Naive thymus-derived CD4-positive, alpha-beta T cell (primary cell): ENCODE measurements at regions not wholly inside any gene's neighbourhood (a gene's known extent, or its start where the extent isn't known, plus 50 kb on each side); places are given as distances from the start of the nearest gene placed in this dataset.

Source experiments
- ATAC-seq: fragments of 150-1000 bp; cut with Tn5 transposase; 2 replicates; pipeline ENCODE4 v1.10.0; 2021; ENCODE audit warnings: mild to moderate bottlenecking, moderate library complexity
- CTCF ChIA-PET: fragments of 350-600 bp; sonication (Branson Sonifier 250); formaldehyde crosslinking; loops from one replicate; lab custom pipeline; 2021; ENCODE audit warnings: antibody characterized with exemption; lab: Charles Lee
- POLR2A ChIA-PET: fragments of 350-600 bp; sonication (Branson Sonifier 250); formaldehyde crosslinking; loops from one replicate; lab custom pipeline; 2021; ENCODE audit warnings: antibody characterized with exemption, inconsistent platforms; lab: Charles Lee
- DNase-seq, 9 donors: peaks; one replicate each; pipeline versions ENCODE4 v3.0.0 to v3.0.0-alpha.2; 2020 to 2022; ENCODE audit warnings: mixed read lengths in 1 of 9
- H3K27ac ChIP-seq: one replicate; pipeline ENCODE4 v1.7.0; 2013; ENCODE audit warnings: mild to moderate bottlenecking, low read depth, low read length, moderate library complexity
- H3K27me3 ChIP-seq, 2 donors: one replicate each; pipeline ENCODE4 v1.7.0; 2013; ENCODE audit warnings: low read length in 2 of 2, mild to moderate bottlenecking in 2 of 2, moderate library complexity in 2 of 2; ENCODE audit not compliant: control insufficient read depth in 2 of 2, insufficient read depth in 2 of 2
- H3K36me3 ChIP-seq, 3 experiments: 1 replicate in 2 of 3; 2 replicates in 1 of 3; pipeline ENCODE4 v1.7.0; 2013; ENCODE audit warnings: low read length in 3 of 3, mild to moderate bottlenecking in 3 of 3, moderate library complexity in 1 of 3; ENCODE audit not compliant: insufficient read depth in 3 of 3, control insufficient read depth in 2 of 3
- H3K4me1 ChIP-seq, 2 donors: one replicate each; pipeline ENCODE4 v1.7.0; 2013; ENCODE audit warnings: low read length in 2 of 2, mild to moderate bottlenecking in 2 of 2, moderate library complexity in 1 of 2; ENCODE audit not compliant: control insufficient read depth in 2 of 2, insufficient read depth in 2 of 2
- H3K4me3 ChIP-seq: 2 replicates; pipeline ENCODE4 v1.7.0; 2013; ENCODE audit warnings: mild to moderate bottlenecking, low read length
- H3K9me3 ChIP-seq, 3 experiments: 1 replicate in 2 of 3; 2 replicates in 1 of 3; pipeline ENCODE4 v1.7.0; 2013; ENCODE audit warnings: low read length in 3 of 3; ENCODE audit not compliant: control insufficient read depth in 2 of 3
- H3K27ac Mint-ChIP-seq, 9 donors: one replicate each; pipeline ENCODE4 v1.8.0; 2020 to 2022; ENCODE audit warnings: mixed read lengths in 9 of 9, mild to moderate bottlenecking in 8 of 9, moderate library complexity in 5 of 9, inconsistent platforms in 2 of 9
- H3K27me3 Mint-ChIP-seq, 5 donors: one replicate each; pipeline ENCODE4 v1.8.0; 2021 to 2022; ENCODE audit warnings: mixed read lengths in 5 of 5, mild to moderate bottlenecking in 1 of 5
- H3K36me3 Mint-ChIP-seq, 5 donors: one replicate each; pipeline ENCODE4 v1.8.0; 2020 to 2022; ENCODE audit warnings: mixed read lengths in 5 of 5, mild to moderate bottlenecking in 3 of 5, inconsistent platforms in 1 of 5
- H3K4me1 Mint-ChIP-seq, 7 donors: one replicate each; pipeline ENCODE4 v1.8.0; 2020 to 2022; ENCODE audit warnings: mixed read lengths in 7 of 7, mild to moderate bottlenecking in 3 of 7, inconsistent platforms in 1 of 7
- H3K4me3 Mint-ChIP-seq, 10 donors: one replicate each; pipeline ENCODE4 v1.8.0; 2020 to 2022; ENCODE audit warnings: mild to moderate bottlenecking in 10 of 10, mixed read lengths in 10 of 10, moderate library complexity in 6 of 10, inconsistent platforms in 2 of 10
- H3K9me3 Mint-ChIP-seq, 11 donors: one replicate each; pipeline ENCODE4 v1.8.0; 2020 to 2022; ENCODE audit warnings: mixed read lengths in 11 of 11, mild to moderate bottlenecking in 4 of 11, inconsistent platforms in 1 of 11, moderate library complexity in 1 of 11
- intact Hi-C, 2 donors: fragments of 100-400 bp; cut with micrococcal nuclease; formaldehyde crosslinking; loops; one replicate each; pipeline ENCODE4 v1.15.1; 2023

DNA sequence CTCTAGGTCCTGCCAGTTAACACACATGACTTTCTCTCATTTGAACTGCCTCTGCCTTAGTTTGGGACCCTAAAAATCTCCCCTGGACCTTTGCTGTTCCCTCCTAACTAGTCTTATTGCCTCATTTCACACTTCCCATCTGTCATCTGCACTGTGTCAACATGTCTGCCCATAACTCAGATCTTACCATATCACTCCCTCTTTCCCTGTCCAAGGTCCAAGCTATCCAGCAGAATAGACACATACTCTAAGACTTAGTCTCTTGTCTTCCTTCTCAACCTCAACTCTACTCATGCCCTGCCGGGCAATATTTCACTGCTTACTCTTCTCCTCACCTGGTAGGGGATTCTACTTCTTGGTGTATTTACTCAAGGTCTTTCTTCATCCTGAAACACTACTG lies 79.5 kb upstream of the DAB1 start:
- Histone ChIP-seq H3K4me1 (no peaks in the 10 kb centered on the region), H3K4me3 (no peak overlapping the region), H3K9me3 (no peaks in the 10 kb centered on the region), H3K27ac (no peak overlapping the region), H3K36me3 (no peaks in the 10 kb centered on the region), H3K27me3 (no peaks in the 10 kb centered on the region)
- Mint-ChIP-seq H3K4me1 (no peaks in the 10 kb centered on the region), H3K27me3 (peaks cover 0 to 15% (median 3%) of the 10 kb centered on the region in 5 donors), H3K9me3 (peaks cover 0 to 13% (median 3%) of the 10 kb centered on the region in 11 donors), H3K27ac (no peak overlapping the region), H3K36me3 (peaks cover 0 to 13% (median 0%) of the 10 kb centered on the region in 5 donors), H3K4me3 (no peak overlapping the region)
- POLR2A ChIA-PET, result no interaction called here
- no peak for ATAC-seq
- intact Hi-C loops, result no loop called here
- no peak for DNase-seq
- CTCF ChIA-PET, result interaction anchor here (0.6 kb wide), 1 partner anchor 988 kb away, joined by 3 read pairs; no protein-coding TSS in a partner anchor

DNA sequence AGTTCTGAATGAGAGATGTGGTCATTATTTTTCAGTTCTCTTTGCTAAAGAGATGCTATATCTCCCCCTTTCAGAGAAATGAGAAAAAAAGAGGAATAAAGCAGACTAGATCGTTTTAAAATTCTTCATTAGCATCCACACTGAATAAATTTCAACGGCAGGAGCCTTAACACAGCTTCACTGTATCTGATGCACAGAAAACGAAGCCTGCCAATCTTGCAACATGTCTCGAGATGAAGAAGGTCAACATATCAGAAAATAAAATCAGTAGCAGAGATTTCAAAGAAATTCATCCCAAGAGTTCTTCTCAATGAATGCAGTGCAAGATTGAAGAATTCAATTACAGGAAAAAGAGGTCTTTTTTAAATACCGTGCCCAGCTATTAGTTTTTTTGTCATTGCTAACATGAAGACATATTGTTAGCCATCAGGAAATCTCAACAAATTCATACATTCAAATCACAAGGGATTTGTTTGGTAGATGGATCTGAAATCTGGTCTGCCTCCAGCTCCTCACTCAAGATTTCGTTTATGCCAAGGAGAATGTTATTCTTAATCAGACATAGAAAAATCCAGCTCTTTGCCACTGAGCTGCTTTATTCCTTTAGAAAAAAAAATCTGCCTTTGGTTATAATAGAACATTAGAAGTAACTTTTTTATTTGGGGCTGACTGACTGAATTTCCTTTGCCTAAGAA lies 76.4 kb upstream of the DAB1 start:
- no peaks in the 10 kb centered on the region for H3K4me1 ChIP-seq
- H3K4me3 Mint-ChIP-seq, result no peak overlapping the region
- peaks cover 0 to 10% (median 0%) of the 10 kb centered on the region in 5 donors for H3K27me3 Mint-ChIP-seq
- H3K27ac Mint-ChIP-seq, result no peak overlapping the region
- H3K4me3 ChIP-seq, result no peak overlapping the region
- intact Hi-C loops, result no loop called here
- H3K4me1 Mint-ChIP-seq, result no peaks in the 10 kb centered on the region
- no peak for DNase-seq
- H3K36me3 Mint-ChIP-seq, result peaks cover 0 to 6% (median 0%) of the 10 kb centered on the region in 5 donors
- no peak overlapping the region for H3K27ac ChIP-seq
- no peaks in the 10 kb centered on the region for H3K27me3 ChIP-seq
- no peak for ATAC-seq
- no peaks in the 10 kb centered on the region for H3K9me3 ChIP-seq
- CTCF ChIA-PET, result no interaction called here
- POLR2A ChIA-PET, result no interaction called here
- H3K36me3 ChIP-seq, result no peaks in the 10 kb centered on the region
- H3K9me3 Mint-ChIP-seq, result peaks cover 0 to 12% (median 4%) of the 10 kb centered on the region in 11 donors

GRCh38 chr1:57494530-57495079 lies 70.7 kb upstream of the DAB1 start:
- no peaks in the 10 kb centered on the region for H3K36me3 ChIP-seq
- POLR2A ChIA-PET, result no interaction called here

DNA sequence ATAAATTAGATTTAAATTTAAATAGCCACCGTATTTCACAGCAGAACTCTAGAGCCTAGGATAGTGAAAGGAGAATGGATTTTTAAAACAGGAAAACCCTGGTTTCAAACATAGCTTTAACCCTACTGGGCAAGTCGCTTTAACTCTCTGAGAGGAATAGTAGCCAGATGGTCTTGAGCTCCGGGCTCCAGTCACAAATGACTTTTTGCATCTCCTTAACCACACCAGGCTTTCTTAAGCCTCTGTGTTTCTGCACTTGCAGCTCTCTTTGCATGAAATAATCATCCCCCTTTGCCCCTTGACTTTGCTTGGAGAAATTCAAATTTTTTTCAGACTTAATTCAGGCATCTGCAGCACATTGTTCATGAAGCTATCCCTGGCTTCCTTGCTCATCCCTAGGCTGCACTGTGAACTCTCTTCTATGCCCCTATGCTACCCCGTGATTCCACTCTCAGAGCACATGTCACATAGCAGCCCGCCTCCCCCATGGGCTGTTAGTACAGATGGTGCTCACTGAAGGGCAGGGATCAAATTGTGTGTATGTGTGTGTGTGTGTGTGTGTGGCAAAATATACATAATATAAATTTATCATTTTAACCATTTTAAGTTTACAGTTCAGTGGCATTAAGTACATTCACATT lies 68.8 kb upstream of the DAB1 start:
- H3K27ac ChIP-seq, result no peak overlapping the region
- Mint-ChIP-seq H3K4me3 (no peak overlapping the region), H3K27ac (no peak overlapping the region), H3K9me3 (peaks cover 0 to 7% (median 0%) of the 10 kb centered on the region in 11 donors), H3K36me3 (no peaks in the 10 kb centered on the region), H3K4me1 (no peaks in the 10 kb centered on the region), H3K27me3 (peaks cover 0 to 5% (median 0%) of the 10 kb centered on the region in 5 donors)
- POLR2A ChIA-PET, result no interaction called here
- CTCF ChIA-PET, result no interaction called here
- no peaks in the 10 kb centered on the region for H3K36me3 ChIP-seq
- ATAC-seq, result no peak
- no peaks in the 10 kb centered on the region for H3K27me3 ChIP-seq
- H3K4me1 ChIP-seq, result no peaks in the 10 kb centered on the region
- H3K9me3 ChIP-seq, result no peaks in the 10 kb centered on the region
- no peak for DNase-seq
- intact Hi-C loops, result no loop called here
- H3K4me3 ChIP-seq, result no peak overlapping the region

More at GRCh38 chr1:57494530-57495079, 70.7 kb upstream of the DAB1 start:
- H3K27me3 ChIP-seq, result no peaks in the 10 kb centered on the region
- Mint-ChIP-seq H3K4me3 (no peak overlapping the region), H3K4me1 (no peaks in the 10 kb centered on the region), H3K27me3 (peaks cover 0 to 14% (median 4%) of the 10 kb centered on the region in 5 donors), H3K27ac (no peak overlapping the region), H3K36me3 (peaks cover 0 to 6% (median 0%) of the 10 kb centered on the region in 5 donors), H3K9me3 (peaks cover 0 to 8% (median 4%) of the 10 kb centered on the region in 11 donors)
- no peak overlapping the region for H3K4me3 ChIP-seq
- intact Hi-C loops, result no loop called here
- H3K9me3 ChIP-seq, result no peaks in the 10 kb centered on the region
- ATAC-seq, result no peak
- CTCF ChIA-PET, result no interaction called here
- no peak overlapping the region for H3K27ac ChIP-seq
- no peak for DNase-seq
- no peaks in the 10 kb centered on the region for H3K4me1 ChIP-seq

DNA sequence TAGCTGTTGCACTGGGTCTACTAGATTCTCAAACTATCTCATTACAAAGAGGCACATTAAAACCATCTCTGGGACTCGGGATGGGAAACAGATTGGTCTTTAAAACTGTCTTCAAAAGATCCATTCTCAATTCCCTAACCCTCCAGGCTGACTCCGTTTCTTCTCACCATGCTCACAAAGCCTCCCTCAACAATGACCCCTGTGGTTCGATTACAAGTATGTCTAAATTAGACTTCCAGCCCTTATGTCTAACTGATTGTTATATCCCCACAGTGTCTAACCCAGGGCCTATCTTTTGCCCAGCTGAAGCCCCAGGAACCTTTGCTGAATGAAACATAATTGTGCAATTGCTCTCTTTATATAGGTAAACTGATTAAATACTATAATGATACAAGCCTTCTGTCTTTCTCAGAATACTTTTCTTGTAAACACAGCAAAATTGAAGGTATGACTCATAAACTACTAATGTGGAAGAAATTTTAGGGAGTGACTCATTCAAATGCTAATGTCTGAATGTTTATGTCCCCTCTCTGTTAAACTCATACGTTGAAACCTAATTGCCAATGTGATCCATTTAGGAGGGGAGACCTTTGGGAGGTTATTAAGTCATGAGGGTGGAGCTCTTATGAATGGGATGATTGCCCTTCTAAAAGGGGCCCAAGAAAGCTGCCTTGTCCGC lies 65.6 kb upstream of the DAB1 start:
- intact Hi-C loops, result no loop called here
- Histone ChIP-seq H3K36me3 (no peaks in the 10 kb centered on the region), H3K4me3 (no peak overlapping the region), H3K4me1 (no peaks in the 10 kb centered on the region), H3K9me3 (no peaks in the 10 kb centered on the region), H3K27ac (no peak overlapping the region), H3K27me3 (no peaks in the 10 kb centered on the region)
- POLR2A ChIA-PET, result no interaction called here
- CTCF ChIA-PET, result no interaction called here
- Mint-ChIP-seq H3K4me3 (no peak overlapping the region), H3K4me1 (no peaks in the 10 kb centered on the region), H3K36me3 (no peaks in the 10 kb centered on the region), H3K9me3 (peaks cover 0 to 7% (median 0%) of the 10 kb centered on the region in 11 donors), H3K27me3 (peaks cover 0 to 4% (median 0%) of the 10 kb centered on the region in 5 donors), H3K27ac (no peak overlapping the region)
- ATAC-seq (no peak), DNase-seq (no peak)

- POLR2A ChIA-PET, result no interaction called here
Observed at GRCh38 chr1:57485643-57486042, 61.8 kb upstream of the DAB1 start.

More at GRCh38 chr1:57485643-57486042, 61.8 kb upstream of the DAB1 start:
- Mint-ChIP-seq H3K27ac (no peak overlapping the region), H3K27me3 (peaks cover 0 to 6% (median 0%) of the 10 kb centered on the region in 5 donors), H3K9me3 (peaks cover 0 to 12% (median 0%) of the 10 kb centered on the region in 11 donors), H3K36me3 (no peaks in the 10 kb centered on the region), H3K4me3 (no peak overlapping the region), H3K4me1 (no peaks in the 10 kb centered on the region)
- H3K4me3 ChIP-seq, result no peak overlapping the region
- CTCF ChIA-PET, result no interaction called here
- H3K27ac ChIP-seq, result no peak overlapping the region
- DNase-seq, result no peak
- intact Hi-C loops, result no loop called here
- ATAC-seq, result no peak
- H3K4me1 ChIP-seq, result no peaks in the 10 kb centered on the region
- no peaks in the 10 kb centered on the region for H3K36me3 ChIP-seq
- H3K27me3 ChIP-seq, result no peaks in the 10 kb centered on the region
- H3K9me3 ChIP-seq, result no peaks in the 10 kb centered on the region
